Right lobe of liver (tissue), 6 donors: ENCODE measurements at regions not wholly inside any gene's neighbourhood (a gene's known extent, or its start where the extent isn't known, plus 50 kb on each side); places are given as distances from the start of the nearest gene placed in this dataset.
"Not testable (repeated sequence)": the region's sequence is repeated elsewhere in the genome, so short reads cannot be mapped to it uniquely, and the experiment has no call there.

Experiments used
- ATAC-seq, 4 donors: fragments of 200-7000 bp; cut with Tn5 transposase; one replicate each; pipeline ENCODE4 v1.9.1; 2020; ENCODE audit warnings: mild to moderate bottlenecking in 4 of 4, moderate library complexity in 4 of 4
- DNase-seq, 3 donors: peaks; one replicate each; pipeline ENCODE4 v3.0.0-alpha.2; 2020
- H3K27ac ChIP-seq, 3 donors: fragments of 200-600 bp; one replicate each; pipeline ENCODE4 v1.8.0; 2022
- H3K27me3 ChIP-seq, 2 donors: fragments of 200-600 bp; one replicate each; pipeline ENCODE4 v1.8.0; 2022
- H3K36me3 ChIP-seq, 4 donors: fragments of 200-600 bp; sonication (generic) in 1 of 4; one replicate each; pipeline versions ENCODE4 v1.5.1 to v1.8.0; 2017 to 2022; ENCODE audit warnings: control low read depth in 1 of 4
- H3K4me1 ChIP-seq, 4 donors: fragments of 200-600 bp; sonication (generic) in 1 of 4; one replicate each; pipeline versions ENCODE4 v1.5.1 to v1.8.0; 2017 to 2022; ENCODE audit warnings: control low read depth in 1 of 4
- H3K4me3 ChIP-seq, 3 donors: fragments of 200-600 bp; one replicate each; pipeline ENCODE4 v1.8.0; 2022
- H3K9me3 ChIP-seq, 4 donors: fragments of 200-600 bp; sonication (generic) in 1 of 4; one replicate each; pipeline versions ENCODE4 v1.5.1 to v1.8.0; 2017 to 2022; ENCODE audit warnings: control low read depth in 1 of 4
- POLR2A ChIP-seq: fragments of 450-650 bp; IDR thresholded peaks from one replicate; pipeline ENCODE4 v1.6.1; 2017; ENCODE audit warnings: antibody characterized with exemption, mild to moderate bottlenecking
- WGBS: methylation state at CpG from one replicate; pipeline ENCODE4 v1.1.6; 2018; ENCODE audit warnings: low coverage, low lambda C conversion rate; ENCODE audit not compliant: insufficient coverage; ENCODE audit errors: missing lambda C conversion rate; 5-methylcytosine and 5-hydroxymethylcytosine counted together
- intact Hi-C, 2 donors: fragments of 100-400 bp; cut with DNase I; formaldehyde crosslinking; loops; one replicate each; pipeline versions ENCODE4 v1.11.2 to v1.14.1; 2022
- TF ChIP-seq, protein P1 (sequence below), 4 donors: fragments of 200-600 bp in 3 of 4; fragments of 450-650 bp in 1 of 4; IDR thresholded peaks; one replicate each; pipeline versions ENCODE4 v1.5.1 to v1.8.0; 2016 to 2022; ENCODE audit warnings: antibody characterized with exemption in 4 of 4, mild to moderate bottlenecking in 2 of 4
- donor health status: DM: no; HTN: yes; CAD: no.
- donor health status: DM: no; HTN: no; CAD: no.
- donor health status: DM: no; HTN: no; CAD: no.
- donor health status: DM: no; HTN: yes; CAD: no.
- donor health status: DM: no; HTN: yes; CAD: no.

DNA sequence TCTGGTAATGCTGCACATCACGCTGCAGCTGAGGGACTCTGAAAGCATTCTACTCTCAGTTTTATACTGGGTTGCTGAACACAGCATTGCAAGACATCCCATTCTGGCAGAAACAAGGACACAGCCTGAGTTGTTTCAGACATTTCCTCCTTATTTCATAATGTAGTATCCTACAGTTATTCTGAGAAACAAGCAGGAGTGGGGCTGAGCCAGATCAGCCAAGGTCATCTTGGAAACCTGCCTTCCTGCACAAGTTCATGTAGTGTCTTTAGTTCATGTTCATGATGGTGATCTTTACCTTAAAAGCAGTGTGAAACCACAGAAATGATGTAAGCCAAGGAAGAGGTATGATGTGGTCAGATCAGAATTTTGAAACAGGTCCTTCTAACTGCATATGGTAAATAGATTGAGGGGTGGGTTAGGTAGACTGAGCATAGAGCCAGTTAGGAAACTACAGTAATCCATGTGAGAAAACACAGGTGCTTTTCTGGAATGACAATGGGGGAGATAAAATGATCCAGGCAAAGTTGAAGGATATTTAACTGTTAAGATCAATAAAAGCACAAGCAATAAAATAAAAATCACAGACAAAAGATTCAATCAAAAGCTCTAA, 1686.8 kb downstream of the LRRC4C start:
- Histone ChIP-seq H3K4me1 (peaks cover 0 to 11% (median 6%) of the 10 kb centered on the region in 4 donors), H3K36me3 (no peaks in the 10 kb centered on the region), H3K27ac (no peak overlapping the region), H3K9me3 (no peaks in the 10 kb centered on the region), H3K27me3 (no peaks in the 10 kb centered on the region), H3K4me3 (no peak overlapping the region)
- no peak for DNase-seq
- 100% methylated on average over 1 of the region's 1 CpG for WGBS
- intact Hi-C loops: no loop called here
- no peak for ATAC-seq
- TF ChIP-seq, protein P1, sequence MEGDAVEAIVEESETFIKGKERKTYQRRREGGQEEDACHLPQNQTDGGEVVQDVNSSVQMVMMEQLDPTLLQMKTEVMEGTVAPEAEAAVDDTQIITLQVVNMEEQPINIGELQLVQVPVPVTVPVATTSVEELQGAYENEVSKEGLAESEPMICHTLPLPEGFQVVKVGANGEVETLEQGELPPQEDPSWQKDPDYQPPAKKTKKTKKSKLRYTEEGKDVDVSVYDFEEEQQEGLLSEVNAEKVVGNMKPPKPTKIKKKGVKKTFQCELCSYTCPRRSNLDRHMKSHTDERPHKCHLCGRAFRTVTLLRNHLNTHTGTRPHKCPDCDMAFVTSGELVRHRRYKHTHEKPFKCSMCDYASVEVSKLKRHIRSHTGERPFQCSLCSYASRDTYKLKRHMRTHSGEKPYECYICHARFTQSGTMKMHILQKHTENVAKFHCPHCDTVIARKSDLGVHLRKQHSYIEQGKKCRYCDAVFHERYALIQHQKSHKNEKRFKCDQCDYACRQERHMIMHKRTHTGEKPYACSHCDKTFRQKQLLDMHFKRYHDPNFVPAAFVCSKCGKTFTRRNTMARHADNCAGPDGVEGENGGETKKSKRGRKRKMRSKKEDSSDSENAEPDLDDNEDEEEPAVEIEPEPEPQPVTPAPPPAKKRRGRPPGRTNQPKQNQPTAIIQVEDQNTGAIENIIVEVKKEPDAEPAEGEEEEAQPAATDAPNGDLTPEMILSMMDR (IDR thresholded peaks at IDR 0.05): no peak
- no peak for TF ChIP-seq POLR2A

DNA sequence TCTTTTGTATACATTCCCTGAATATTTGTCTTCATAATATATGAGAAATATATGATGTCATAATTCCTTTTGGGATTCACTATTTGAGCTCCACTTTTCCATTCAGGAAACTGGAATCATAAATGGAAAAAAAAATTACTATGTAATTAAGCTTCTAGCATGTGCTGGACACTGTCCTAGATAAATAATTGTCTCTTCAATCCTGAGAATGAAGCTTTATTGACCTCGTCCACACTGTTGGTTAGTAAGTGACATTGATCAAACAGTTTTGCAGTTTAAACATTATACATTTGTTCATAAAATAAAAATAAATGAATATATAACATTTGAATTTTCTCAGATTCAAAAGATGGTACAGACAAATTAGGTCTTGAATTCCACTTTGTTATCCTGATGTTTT, 1691.2 kb downstream of the LRRC4C start:
- TF ChIP-seq, protein P1 (IDR thresholded peaks at IDR 0.05): no peak
- TF ChIP-seq POLR2A: no peak
- H3K27ac ChIP-seq: no peak overlapping the region
- H3K36me3 ChIP-seq: no peaks in the 10 kb centered on the region
- no peaks in the 10 kb centered on the region for H3K4me1 ChIP-seq
- no peaks in the 10 kb centered on the region for H3K9me3 ChIP-seq
- 25% methylated on average over 1 of the region's 1 CpG for WGBS
- ATAC-seq: peak in 2 of 4 donors; percentile 38 to 57
- no peak overlapping the region for H3K4me3 ChIP-seq
- intact Hi-C loops: no loop called here
- H3K27me3 ChIP-seq: no peaks in the 10 kb centered on the region
- no peak for DNase-seq

DNA sequence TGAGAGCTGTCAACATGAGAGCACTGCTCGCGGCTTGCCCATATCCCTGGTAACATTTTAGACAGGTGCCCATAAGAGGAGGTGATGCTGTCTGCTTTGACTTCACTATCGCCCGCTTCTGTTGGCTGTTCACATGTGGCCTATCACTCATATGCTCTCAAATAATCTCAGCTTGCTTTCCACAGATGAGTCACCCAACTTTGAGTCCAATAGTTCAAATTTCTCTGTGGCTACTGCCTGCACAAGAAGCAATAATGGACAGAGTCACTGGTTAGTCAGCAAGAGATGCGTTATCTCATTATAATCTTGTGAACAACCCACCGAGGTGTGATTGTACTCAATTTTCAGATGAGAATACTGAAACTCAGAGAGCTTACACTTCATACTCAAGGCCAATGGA, 1714.1 kb downstream of the LRRC4C start:
- DNase-seq (no peak), ATAC-seq (no peak)
- intact Hi-C loops: no loop called here
- H3K27me3 ChIP-seq: no peaks in the 10 kb centered on the region
- WGBS: 90% methylated on average over 6 of the region's 6 CpGs
- TF ChIP-seq, protein P1 (IDR thresholded peaks at IDR 0.05): no peak
- no peaks in the 10 kb centered on the region for H3K9me3 ChIP-seq
- no peak overlapping the region for H3K27ac ChIP-seq
- H3K36me3 ChIP-seq: no peaks in the 10 kb centered on the region
- H3K4me3 ChIP-seq: no peak overlapping the region
- H3K4me1 ChIP-seq: no peaks in the 10 kb centered on the region

DNA sequence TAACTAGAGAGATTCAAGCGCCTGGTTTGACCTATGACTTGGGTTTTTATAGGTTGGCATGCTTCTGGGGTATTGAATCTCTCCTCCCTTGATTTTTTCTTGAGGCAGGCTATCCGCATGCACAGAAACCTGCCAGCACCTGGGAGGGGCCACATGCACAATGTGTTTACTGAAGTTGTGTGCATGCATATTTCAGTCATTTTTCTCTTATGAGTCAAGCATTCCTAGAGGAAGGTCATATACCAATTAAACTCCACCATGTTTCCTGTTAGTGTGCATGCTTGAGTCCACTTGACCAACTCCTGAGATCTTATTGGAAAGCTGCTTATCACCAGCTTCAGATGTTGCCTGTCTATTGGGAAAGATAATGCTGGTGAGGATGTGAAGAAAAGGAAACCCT, 1718.4 kb downstream of the LRRC4C start:
- DNase-seq (no peak), ATAC-seq (no peak)
- H3K27me3 ChIP-seq: no peaks in the 10 kb centered on the region
- no peaks in the 10 kb centered on the region for H3K9me3 ChIP-seq
- no peak overlapping the region for H3K4me3 ChIP-seq
- H3K27ac ChIP-seq: no peak overlapping the region
- 60% methylated on average over 1 of the region's 2 CpGs for WGBS
- intact Hi-C loops: no loop called here
- no peaks in the 10 kb centered on the region for H3K36me3 ChIP-seq
- no peaks in the 10 kb centered on the region for H3K4me1 ChIP-seq
- no peak for TF ChIP-seq POLR2A
- TF ChIP-seq, protein P1 (IDR thresholded peaks at IDR 0.05): no peak

DNA sequence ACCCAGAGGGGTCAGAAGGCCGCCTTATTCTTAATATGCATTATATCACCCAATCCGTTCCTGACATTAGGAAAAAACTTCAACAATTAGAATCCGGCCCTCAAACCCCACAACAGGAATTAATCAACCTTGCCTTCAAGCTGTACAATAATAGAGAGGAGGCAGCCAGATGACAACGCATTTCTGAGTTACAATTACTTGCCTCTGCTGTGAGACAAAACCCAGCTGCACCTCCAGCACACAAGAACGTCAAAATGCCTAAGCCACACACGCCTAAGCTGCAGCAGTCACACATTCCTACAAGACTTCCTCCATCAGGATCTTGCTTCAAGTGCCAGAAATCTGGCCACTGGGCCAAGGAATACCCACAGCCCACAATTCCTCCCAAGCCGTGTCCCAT, 1723.1 kb downstream of the LRRC4C start:
- ATAC-seq, H3K36me3 ChIP-seq, intact Hi-C loops: not testable (repeated sequence)

More for the DNA sequence above, 1723.1 kb downstream of the LRRC4C start:
- not testable (repeated sequence) for H3K4me1 ChIP-seq, H3K9me3 ChIP-seq, H3K4me3 ChIP-seq, H3K27ac ChIP-seq, DNase-seq, H3K27me3 ChIP-seq
- 53% methylated on average over 4 of the region's 7 CpGs for WGBS
